ENCODE measurements at regions not wholly inside any gene's neighbourhood (a gene's known extent, or its start where the extent isn't known, plus 50 kb on each side); places are given as distances from the start of the nearest gene placed in this dataset.

- no peak for DNase-seq
Measured at GRCh38 chr6:84524636-84525035, 239.8 kb downstream of the TBX18 start.

- no peak for DNase-seq
Measured at GRCh38 chr6:84522135-84522549, 242.3 kb downstream of the TBX18 start.

- DNase-seq = no peak
Measured at GRCh38 chr6:84521511-84521910, 242.9 kb downstream of the TBX18 start.

- DNase-seq = no peak
Measured at GRCh38 chr6:84517741-84518530, 246.5 kb downstream of the TBX18 start.

- no peak for DNase-seq
Measured at GRCh38 chr6:84516154-84516553, 248.2 kb downstream of the TBX18 start.

- DNase-seq = no peak
Measured at GRCh38 chr6:84515067-84515466, 249.3 kb downstream of the TBX18 start.

- no peak for DNase-seq
Measured at GRCh38 chr6:84514089-84514971, 250.1 kb downstream of the TBX18 start.

GRCh38 chr6:84512391-84512790, 252.0 kb downstream of the TBX18 start:
- no peak for DNase-seq

- no peak for DNase-seq
Measured at GRCh38 chr6:84511929-84512328, 252.5 kb downstream of the TBX18 start.

- DNase-seq = no peak
Measured at GRCh38 chr6:84508981-84509380, 255.4 kb downstream of the TBX18 start.

- no peak for DNase-seq
Measured at GRCh38 chr6:84508334-84508733, 256.1 kb downstream of the TBX18 start.

GRCh38 chr6:84504025-84504424, 260.4 kb downstream of the TBX18 start:
- no peak for DNase-seq

- DNase-seq = no peak
Measured at GRCh38 chr6:84501315-84501714, 263.1 kb downstream of the TBX18 start.

GRCh38 chr6:84500726-84501125, 263.7 kb downstream of the TBX18 start:
- DNase-seq = no peak

- no peak for DNase-seq
Measured at GRCh38 chr6:84498905-84499304, 265.5 kb downstream of the TBX18 start.

- no peak for DNase-seq
Measured at GRCh38 chr6:84492241-84493165, 265.1 kb upstream of the CEP162 start.

GRCh38 chr6:84489598-84489997, 262.2 kb upstream of the CEP162 start:
- DNase-seq = no peak

- no peak for DNase-seq
Measured at GRCh38 chr6:84486526-84486925, 259.1 kb upstream of the CEP162 start.

- no peak for DNase-seq
Measured at GRCh38 chr6:84469144-84469543, 241.7 kb upstream of the CEP162 start.

GRCh38 chr6:84467296-84467695, 239.9 kb upstream of the CEP162 start:
- no peak for DNase-seq

GRCh38 chr6:84466511-84466910, 239.1 kb upstream of the CEP162 start:
- DNase-seq = no peak

GRCh38 chr6:84464471-84464870, 237.0 kb upstream of the CEP162 start:
- DNase-seq = no peak

- no peak for DNase-seq
Measured at GRCh38 chr6:84462698-84463097, 235.3 kb upstream of the CEP162 start.

Data from NCI-H1694 (cell line).